Ovary (tissue), 7 donors: ENCODE measurements at regions not wholly inside any gene's neighbourhood (a gene's known extent, or its start where the extent isn't known, plus 50 kb on each side); places are given as distances from the start of the nearest gene placed in this dataset.

ENCODE experiments used
- DNase-seq, 5 donors: peaks; one replicate each; pipeline ENCODE4 v3.0.0-alpha.2; 2019 to 2020
- H3K27ac ChIP-seq, 2 donors: fragments of 200-600 bp; one replicate each; pipeline versions ENCODE4 v1.5.1 to v1.8.0; 2019 to 2022
- H3K27me3 ChIP-seq: fragments of 200-600 bp; one replicate; pipeline ENCODE4 v1.8.0; 2022
- H3K36me3 ChIP-seq: fragments of 200-600 bp; sonication (generic); one replicate; pipeline ENCODE4 v1.5.1; 2019
- H3K4me1 ChIP-seq: one replicate; pipeline ENCODE4 v1.8.1; 2013; ENCODE audit warnings: mild to moderate bottlenecking, moderate library complexity; ENCODE audit not compliant: insufficient read depth
- H3K4me3 ChIP-seq: fragments of 200-600 bp; sonication (generic); one replicate; pipeline ENCODE4 v1.5.1; 2017
- H3K9me3 ChIP-seq, 2 donors: fragments of 200-600 bp in 1 of 2; sonication (generic) in 1 of 2; one replicate each; pipeline versions ENCODE4 v1.5.1 to v1.8.1; 2013 to 2019; ENCODE audit warnings: mild to moderate bottlenecking in 1 of 2, moderate library complexity in 1 of 2
- CTCF ChIP-seq, 3 donors: fragments of 450-650 bp in 2 of 3; fragments of 200-600 bp in 1 of 3; IDR thresholded peaks; one replicate each; pipeline versions ENCODE4 v1.5.1 to v1.8.0; 2016 to 2022; ENCODE audit warnings: antibody characterized with exemption in 3 of 3, mild to moderate bottlenecking in 1 of 3
- EP300 ChIP-seq: sonication (generic); formaldehyde crosslinking; IDR thresholded peaks from one replicate; pipeline ENCODE4 v1.6.1; 2017; ENCODE audit warnings: antibody characterized with exemption
- POLR2A ChIP-seq: fragments of 450-650 bp; IDR thresholded peaks from one replicate; pipeline ENCODE4 v1.6.1; 2017; ENCODE audit warnings: antibody characterized with exemption, mild to moderate bottlenecking, moderate library complexity
- WGBS, 3 donors: extraction: QIAGEN DNeasy Blood & Tissue Kit in 1 of 3; methylation state at CpG; one replicate each; pipeline versions ENCODE4 v1.1.5 to v1.1.7; 2013 to 2017; 5-methylcytosine and 5-hydroxymethylcytosine counted together
- intact Hi-C, 4 donors: fragments of 100-400 bp; cut with DNase I; formaldehyde crosslinking; loops; one replicate each; pipeline versions ENCODE4 v1.11.0 to v1.15.1; 2022 to 2023
- donor health status: DM: no; HTN: no; CAD: no; lungs with moderate emphysema.
- donor health status: DM: no; HTN: no; CAD: no.
- donor health status: Bipolar disorder and iron deficiency.
- donor health status: DM: no; HTN: no; CAD: no.
- donor health status: DM: yes; HTN: yes; CAD: no.

- no peaks in the 10 kb centered on the region for H3K36me3 ChIP-seq
- no peaks in the 10 kb centered on the region for H3K27me3 ChIP-seq
- TF ChIP-seq POLR2A (no peak), CTCF (IDR thresholded peaks at IDR 0.05) (no peak), EP300 (no peak)
- no peaks in the 10 kb centered on the region for H3K4me1 ChIP-seq
- WGBS, 3 donors: 83 to 88% (median 83%) methylated on average over 2 of the region's 2 CpGs
- no peaks in the 10 kb centered on the region for H3K9me3 ChIP-seq
- H3K4me3 ChIP-seq: no peak overlapping the region
- DNase-seq: no peak
- H3K27ac ChIP-seq: no peak overlapping the region
- intact Hi-C loops: no loop called here
These were observed 170.1 kb upstream of the USP25 start for GRCh38 chr21:15559660-15560059.

- Histone ChIP-seq H3K27ac (no peak overlapping the region), H3K36me3 (no peaks in the 10 kb centered on the region), H3K9me3 (no peaks in the 10 kb centered on the region), H3K4me3 (no peak overlapping the region), H3K27me3 (no peaks in the 10 kb centered on the region), H3K4me1 (no peaks in the 10 kb centered on the region)
- TF ChIP-seq CTCF (IDR thresholded peaks at IDR 0.05): no peak
- no peak for TF ChIP-seq POLR2A
- TF ChIP-seq EP300: no peak
- WGBS, 3 donors: 80 to 87% (median 83%) methylated on average over 6 of the region's 6 CpGs
- no peak for DNase-seq
- intact Hi-C loops: no loop called here
These were observed 169.3 kb upstream of the USP25 start for GRCh38 chr21:15560383-15561056.

GRCh38 chr21:15562748-15563147, 167.0 kb upstream of the USP25 start:
- Histone ChIP-seq H3K36me3 (no peaks in the 10 kb centered on the region), H3K4me1 (no peaks in the 10 kb centered on the region), H3K27me3 (no peaks in the 10 kb centered on the region), H3K27ac (no peak overlapping the region), H3K9me3 (no peaks in the 10 kb centered on the region), H3K4me3 (no peak overlapping the region)
- TF ChIP-seq POLR2A: no peak
- TF ChIP-seq CTCF (IDR thresholded peaks at IDR 0.05): no peak
- TF ChIP-seq EP300: no peak
- no peak for DNase-seq
- intact Hi-C loops: no loop called here

GRCh38 chr21:15564907-15565306, 164.9 kb upstream of the USP25 start:
- H3K4me3 ChIP-seq: no peak overlapping the region
- H3K27ac ChIP-seq: no peak overlapping the region
- H3K4me1 ChIP-seq: no peaks in the 10 kb centered on the region
- no peaks in the 10 kb centered on the region for H3K27me3 ChIP-seq
- no peaks in the 10 kb centered on the region for H3K36me3 ChIP-seq
- TF ChIP-seq CTCF (IDR thresholded peaks at IDR 0.05) (no peak), POLR2A (no peak), EP300 (no peak)
- DNase-seq: no peak
- H3K9me3 ChIP-seq: no peaks in the 10 kb centered on the region
- intact Hi-C loops: no loop called here
- 37 to 64% (median 42%) methylated on average over 4 of the region's 4 CpGs for WGBS, 3 donors
